Fibroblast of lung (primary cell): ENCODE measurements at regions not wholly inside any gene's neighbourhood (a gene's known extent, or its start where the extent isn't known, plus 50 kb on each side); places are given as distances from the start of the nearest gene placed in this dataset.

Experiments
- DNase-seq, 2 donors: peaks; one replicate each; pipeline versions ENCODE4 v3.0.0 to v3.0.0-alpha.2; 2010; ENCODE audit warnings: low read depth in 2 of 2
- H2AFZ ChIP-seq: 2 replicates; pipeline ENCODE4 v1.5.1; 2012; ENCODE audit warnings: low read length, control low read depth, inconsistent platforms
- H3K27ac ChIP-seq: 2 replicates; pipeline ENCODE4 v1.5.1; 2011; ENCODE audit warnings: low read length, control low read depth; ENCODE audit not compliant: insufficient read depth
- H3K27me3 ChIP-seq: 2 replicates; pipeline ENCODE4 v1.5.1; 2011; ENCODE audit warnings: mild to moderate bottlenecking, low read length; ENCODE audit not compliant: control insufficient read depth, insufficient read depth
- H3K36me3 ChIP-seq: 2 replicates; pipeline ENCODE4 v1.5.1; 2011; ENCODE audit warnings: low read length; ENCODE audit not compliant: control insufficient read depth, insufficient read depth
- H3K4me1 ChIP-seq: 2 replicates; pipeline ENCODE4 v1.5.1; 2011; ENCODE audit warnings: low read length; ENCODE audit not compliant: control insufficient read depth, insufficient read depth; ENCODE audit errors: extremely low read depth
- H3K4me2 ChIP-seq: 2 replicates; pipeline ENCODE4 v1.5.1; 2011; ENCODE audit warnings: low read length, control low read depth; ENCODE audit not compliant: insufficient read depth; ENCODE audit errors: extremely low read depth
- H3K4me3 ChIP-seq, 4 experiments: fragments of 200-600 bp in 1 of 4; sonication (generic) in 1 of 4; replicated peaks in 1 of 4; 2 replicates each; pipeline ENCODE4 v1.5.1; 2011 to 2016; ENCODE audit warnings: low read length in 4 of 4, low read depth in 3 of 4, mild to moderate bottlenecking in 3 of 4, control low read depth in 2 of 4, inconsistent platforms in 1 of 4, mixed read lengths in 1 of 4; ENCODE audit not compliant: insufficient read depth in 1 of 4; ENCODE audit errors: control extremely low read depth in 1 of 4
- H3K79me2 ChIP-seq: 2 replicates; pipeline ENCODE4 v1.5.1; 2012; ENCODE audit warnings: mild to moderate bottlenecking, low read length, inconsistent platforms; ENCODE audit not compliant: control insufficient read depth, insufficient read depth
- H3K9ac ChIP-seq: 2 replicates; pipeline ENCODE4 v1.5.1; 2011; ENCODE audit warnings: mild to moderate bottlenecking, low read length, control low read depth; ENCODE audit not compliant: insufficient read depth
- H3K9me3 ChIP-seq: 2 replicates; pipeline ENCODE4 v1.5.1; 2012; ENCODE audit warnings: low read depth, low read length; ENCODE audit not compliant: control insufficient read depth, insufficient read depth
- H4K20me1 ChIP-seq: 2 replicates; pipeline ENCODE4 v1.5.1; 2011; ENCODE audit warnings: low read length; ENCODE audit not compliant: control insufficient read depth, insufficient read depth; ENCODE audit errors: extremely low read depth
- CTCF ChIP-seq, 2 donors: IDR thresholded peaks in 1 of 2; conservative IDR thresholded peaks in 1 of 2; 1 replicate in 1 of 2; 2 replicates in 1 of 2; pipeline ENCODE4 v1.5.1; 2011 to 2012; ENCODE audit warnings: low read length in 2 of 2, control low read depth in 1 of 2, inconsistent platforms in 1 of 2, low read depth in 1 of 2, mild to moderate bottlenecking in 1 of 2
- EZH2 ChIP-seq: IDR thresholded peaks from 2 replicates; pipeline ENCODE4 v1.5.1; 2012; ENCODE audit warnings: low read length, control low read depth, mild to moderate bottlenecking; ENCODE audit errors: missing control alignments

GRCh38 chr3:55244247-55244646 is 242.9 kb downstream of the WNT5A start:
- Histone ChIP-seq H3K9me3 (no peaks in the 10 kb centered on the region), H3K4me1 (no peaks in the 10 kb centered on the region), H3K27ac (no peak overlapping the region), H3K79me2 (no peaks in the 10 kb centered on the region), H2AFZ (no peak overlapping the region), H3K36me3 (no peaks in the 10 kb centered on the region), H3K9ac (no peak overlapping the region), H4K20me1 (no peaks in the 10 kb centered on the region), H3K4me3 (no peak overlapping the region), H3K4me2 (no peak overlapping the region), H3K27me3 (no peaks in the 10 kb centered on the region)
- TF ChIP-seq EZH2 (no peak), CTCF (conservative IDR thresholded peaks at IDR 0.05 in 1 of 2, IDR thresholded peaks at IDR 0.05 in 1 of 2; ENCODE audit: low read depth in 1 of 2, low read length in 2 of 2) (no peak)
- no peak for DNase-seq

- no peak overlapping the region for H3K9ac ChIP-seq
- H3K36me3 ChIP-seq: no peaks in the 10 kb centered on the region
- no peak overlapping the region for H3K4me2 ChIP-seq
- H2AFZ ChIP-seq: no peak overlapping the region
- no peaks in the 10 kb centered on the region for H4K20me1 ChIP-seq
- H3K4me1 ChIP-seq: no peaks in the 10 kb centered on the region
- no peak for DNase-seq
- no peaks in the 10 kb centered on the region for H3K79me2 ChIP-seq
- H3K9me3 ChIP-seq: no peaks in the 10 kb centered on the region
- H3K27me3 ChIP-seq: no peaks in the 10 kb centered on the region
- no peak overlapping the region for H3K4me3 ChIP-seq
- TF ChIP-seq EZH2 (no peak), CTCF (conservative IDR thresholded peaks at IDR 0.05 in 1 of 2, IDR thresholded peaks at IDR 0.05 in 1 of 2; ENCODE audit: low read depth in 1 of 2, low read length in 2 of 2) (no peak)
- H3K27ac ChIP-seq: no peak overlapping the region
Measured at GRCh38 chr3:55243678-55244077, 243.4 kb downstream of the WNT5A start.

- no peak for DNase-seq
- no peaks in the 10 kb centered on the region for H3K36me3 ChIP-seq
- no peaks in the 10 kb centered on the region for H3K4me1 ChIP-seq
- no peak overlapping the region for H3K27ac ChIP-seq
- H3K4me3 ChIP-seq: no peak overlapping the region
- H4K20me1 ChIP-seq: no peaks in the 10 kb centered on the region
- H3K9me3 ChIP-seq: no peaks in the 10 kb centered on the region
- no peak overlapping the region for H3K9ac ChIP-seq
- H2AFZ ChIP-seq: no peak overlapping the region
- H3K4me2 ChIP-seq: no peak overlapping the region
- TF ChIP-seq CTCF (conservative IDR thresholded peaks at IDR 0.05 in 1 of 2, IDR thresholded peaks at IDR 0.05 in 1 of 2; ENCODE audit: low read depth in 1 of 2, low read length in 2 of 2) (no peak), EZH2 (no peak)
- no peaks in the 10 kb centered on the region for H3K79me2 ChIP-seq
- H3K27me3 ChIP-seq: no peaks in the 10 kb centered on the region
Measured at GRCh38 chr3:55242921-55243320, 244.2 kb downstream of the WNT5A start.
